ENCODE measurements at regions not wholly inside any gene's neighbourhood (a gene's known extent, or its start where the extent isn't known, plus 50 kb on each side); places are given as distances from the start of the nearest gene placed in this dataset.

GRCh38 chr4:147054228-147054872, 108.7 kb upstream of the TTC29 start:
- DNase-seq (ENCODE audit: low read depth): no peak

DNA sequence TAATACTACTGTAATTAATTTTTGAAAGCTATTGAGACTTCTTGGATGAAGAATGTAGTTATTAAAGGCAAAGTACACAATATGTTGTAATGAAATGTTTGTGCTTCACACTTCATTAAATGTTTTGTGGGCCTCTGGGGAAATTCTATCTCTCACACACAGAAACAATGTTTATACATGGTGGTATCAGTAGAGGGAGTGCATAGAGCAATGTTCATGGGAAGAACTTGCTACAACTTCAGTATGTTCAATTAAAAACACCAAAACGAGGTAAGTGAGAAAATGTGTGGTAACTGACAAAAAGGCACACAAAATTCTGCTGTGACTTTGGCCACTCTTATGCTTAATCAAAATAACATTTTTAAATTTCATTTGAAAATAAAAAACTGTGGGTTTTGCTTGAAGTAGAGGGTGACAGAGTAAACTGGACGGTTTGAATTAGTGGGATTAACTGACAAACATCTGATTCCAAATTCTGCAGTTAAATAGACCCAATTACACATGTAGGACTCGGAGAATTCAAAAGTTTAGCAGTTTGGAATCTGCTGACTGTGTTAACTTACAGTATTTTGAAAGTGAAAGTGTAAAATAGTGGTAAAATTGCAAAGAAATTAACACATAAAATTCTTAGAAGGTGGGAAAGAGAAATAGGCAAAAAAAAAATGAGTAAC, 111.4 kb upstream of the TTC29 start:
- peak; percentile 31 for DNase-seq (ENCODE audit: low read depth)

GRCh38 chr4:147057611-147058190, 112.0 kb upstream of the TTC29 start:
- DNase-seq (ENCODE audit: low read depth): peak; percentile 32

GRCh38 chr4:147059064-147059731, 113.5 kb upstream of the TTC29 start:
- no peak for DNase-seq (ENCODE audit: low read depth)

GRCh38 chr4:147060151-147060931, 114.7 kb upstream of the TTC29 start:
- peak; percentile 3 for DNase-seq (ENCODE audit: low read depth)

- DNase-seq (ENCODE audit: low read depth): no peak
These were observed 119.2 kb upstream of the TTC29 start for GRCh38 chr4:147064856-147065255.

DNA sequence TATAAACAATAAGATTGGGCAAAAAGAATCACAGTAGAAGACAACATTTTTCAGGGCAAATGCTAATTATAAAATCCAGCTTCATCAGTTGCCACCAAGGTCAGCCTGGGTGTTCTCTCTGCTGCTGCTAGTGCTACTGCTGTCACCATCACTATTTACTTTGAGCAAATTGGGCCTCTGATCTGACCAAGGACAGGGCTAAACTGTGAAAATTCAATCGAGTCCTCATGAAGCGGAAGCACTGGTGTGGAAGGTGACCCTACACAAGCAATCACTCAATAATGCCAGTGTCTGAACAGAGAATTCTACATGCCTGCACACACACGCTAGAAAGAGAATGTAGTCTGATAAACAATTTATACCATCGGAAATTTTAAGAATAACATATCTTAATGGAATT, 122.9 kb upstream of the TTC29 start:
- DNase-seq (ENCODE audit: low read depth): no peak

DNA sequence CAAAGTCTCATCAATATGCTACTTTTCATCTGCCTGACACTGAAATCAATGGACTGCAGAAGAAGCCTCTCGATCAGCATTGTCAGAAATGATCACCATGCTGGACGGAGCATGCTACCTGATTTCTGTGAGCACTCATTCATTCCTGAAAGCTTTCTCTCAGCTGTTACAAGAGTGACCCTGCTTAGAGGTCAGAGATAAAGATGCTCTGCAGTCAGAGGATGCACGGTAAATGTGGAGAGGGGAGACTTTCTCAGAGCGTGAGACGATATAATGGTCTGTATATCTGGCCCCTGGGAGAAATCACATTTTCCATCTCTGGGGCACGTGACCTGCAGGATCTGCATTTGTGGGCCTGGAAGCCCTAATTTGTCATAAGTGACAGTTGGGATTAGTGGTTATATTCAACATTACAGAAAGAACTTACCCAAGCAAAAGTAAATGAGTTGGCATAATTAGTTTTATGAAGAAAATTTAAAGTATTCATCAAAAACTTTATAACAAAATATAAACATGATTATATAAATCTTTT, 125.6 kb upstream of the TTC29 start:
- no peak for DNase-seq (ENCODE audit: low read depth)

DNA sequence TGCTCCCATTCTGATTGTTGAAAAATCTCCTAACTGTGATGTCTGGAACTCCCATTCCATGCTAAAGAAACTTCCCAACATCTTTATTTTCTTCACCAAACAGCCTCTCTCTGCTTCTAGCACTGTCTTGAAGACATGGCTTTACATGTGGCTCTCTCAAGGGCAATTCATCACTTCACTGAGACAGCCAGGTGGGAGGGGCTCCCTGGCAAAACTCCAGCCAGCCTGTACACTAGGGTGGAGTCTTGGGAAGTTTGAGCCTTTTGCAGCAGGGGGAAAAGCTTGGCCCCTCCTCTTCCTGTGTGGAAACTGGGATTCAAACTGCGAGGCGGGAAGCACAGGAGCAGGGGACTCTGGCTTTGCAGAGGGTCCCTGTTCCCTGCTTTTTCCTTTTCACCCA, 130.5 kb upstream of the TTC29 start:
- peak; percentile 32 for DNase-seq (ENCODE audit: low read depth)

DNA sequence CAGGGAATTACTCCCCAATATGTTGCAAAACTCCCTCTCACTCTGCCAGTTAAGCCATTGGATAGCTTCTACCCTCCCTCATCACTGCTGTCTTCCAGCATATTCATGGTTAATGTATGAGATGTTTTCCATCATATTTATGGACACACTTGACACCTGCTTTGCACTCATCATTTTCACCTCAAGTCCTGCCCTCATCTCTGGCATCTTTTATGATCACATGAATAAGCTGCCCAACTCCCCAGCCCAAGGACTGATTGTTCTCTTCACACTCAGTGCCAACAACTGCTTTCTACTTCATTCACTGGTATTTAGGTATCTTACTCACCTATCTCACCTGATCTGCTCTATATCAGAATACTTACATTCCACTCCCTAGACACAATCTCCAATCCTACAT, 131.1 kb upstream of the TTC29 start:
- no peak for DNase-seq (ENCODE audit: low read depth)

- DNase-seq (ENCODE audit: low read depth): no peak
These were observed 132.7 kb upstream of the TTC29 start for GRCh38 chr4:147078362-147078761.

DNA sequence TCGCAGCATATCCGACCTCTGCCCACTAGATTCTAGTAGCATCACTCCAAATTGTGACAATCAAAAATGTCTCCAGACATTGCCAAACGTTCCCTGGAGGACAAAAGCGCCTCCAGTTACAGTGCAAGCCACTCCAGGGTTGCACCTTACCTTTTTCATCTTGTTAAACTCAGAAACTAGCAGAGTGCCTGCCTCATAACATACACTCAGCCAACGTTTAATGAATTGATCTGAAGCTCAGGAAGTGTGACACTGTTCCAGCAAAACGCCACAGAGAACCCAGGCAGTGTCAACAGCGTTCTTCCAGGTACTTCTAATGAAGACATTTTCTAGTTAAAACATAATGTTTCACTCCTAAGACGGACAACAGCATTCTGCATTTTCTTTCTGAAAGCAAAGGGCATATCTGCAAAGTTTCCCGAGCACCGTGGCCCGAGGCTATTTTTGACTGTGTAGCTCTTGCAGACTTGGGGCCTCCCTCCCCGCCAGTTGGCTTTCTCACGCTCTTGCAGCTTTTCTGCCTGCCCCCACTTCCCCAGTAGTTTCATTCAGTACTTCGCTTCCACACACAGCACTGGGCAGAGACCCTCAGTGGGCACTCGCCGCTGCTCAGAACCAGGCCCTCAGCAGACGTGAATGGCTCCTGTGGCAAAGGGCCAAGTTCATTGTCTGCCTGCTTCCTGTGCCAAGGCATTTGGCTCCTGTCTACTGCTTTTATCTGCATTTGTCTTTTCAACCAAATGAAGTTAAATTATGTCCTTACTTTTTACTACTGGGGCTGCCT, 133.4 kb upstream of the TTC29 start:
- peak; percentile 59 for DNase-seq (ENCODE audit: low read depth)

- DNase-seq (ENCODE audit: low read depth): no peak
These were observed 139.2 kb upstream of the TTC29 start for GRCh38 chr4:147084861-147085260.

- DNase-seq (ENCODE audit: low read depth): no peak
These were observed 140.1 kb upstream of the TTC29 start for GRCh38 chr4:147085781-147086180.

- DNase-seq (ENCODE audit: low read depth): peak; percentile 14
These were observed 142.5 kb upstream of the TTC29 start for GRCh38 chr4:147088146-147088545.

DNA sequence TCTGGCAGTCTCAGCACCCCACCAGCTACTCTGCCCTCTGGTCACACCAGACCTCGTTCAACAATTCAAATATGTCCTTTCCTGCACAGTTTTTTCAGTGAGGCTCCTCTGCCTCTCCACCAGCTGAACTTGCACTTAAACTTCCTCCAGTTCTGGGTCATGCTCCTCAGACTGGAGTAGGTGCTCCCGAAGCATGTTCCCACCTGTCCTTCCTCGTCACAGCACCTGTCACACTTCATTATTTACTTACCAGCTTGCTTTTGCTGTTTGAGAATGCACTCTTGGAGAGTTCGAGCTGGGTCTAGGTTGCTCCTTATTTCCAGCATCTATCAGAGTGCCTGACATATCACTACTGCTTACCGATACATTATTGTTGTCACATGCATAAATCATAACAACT, 144.8 kb upstream of the TTC29 start:
- no peak for DNase-seq (ENCODE audit: low read depth)

DNA sequence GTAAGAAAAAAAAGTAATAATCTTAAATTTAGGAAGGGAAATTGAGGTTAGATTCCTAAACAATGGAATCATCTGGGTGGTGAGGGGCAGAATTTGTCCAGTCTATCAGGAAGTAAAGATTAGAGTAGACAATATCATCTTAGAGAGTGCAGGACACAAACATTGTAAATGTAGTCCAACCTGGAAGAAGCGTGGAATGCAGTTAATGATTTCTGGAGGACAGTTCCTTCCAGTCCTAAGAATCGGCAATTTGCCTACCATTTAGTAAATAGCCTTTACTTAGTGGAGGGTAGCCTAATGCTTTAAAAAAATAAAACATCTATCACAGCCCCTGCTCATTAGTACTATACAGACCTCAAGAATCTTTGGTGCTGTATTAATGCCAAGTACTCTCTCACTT, 147.5 kb upstream of the TTC29 start:
- no peak for DNase-seq (ENCODE audit: low read depth)

DNA sequence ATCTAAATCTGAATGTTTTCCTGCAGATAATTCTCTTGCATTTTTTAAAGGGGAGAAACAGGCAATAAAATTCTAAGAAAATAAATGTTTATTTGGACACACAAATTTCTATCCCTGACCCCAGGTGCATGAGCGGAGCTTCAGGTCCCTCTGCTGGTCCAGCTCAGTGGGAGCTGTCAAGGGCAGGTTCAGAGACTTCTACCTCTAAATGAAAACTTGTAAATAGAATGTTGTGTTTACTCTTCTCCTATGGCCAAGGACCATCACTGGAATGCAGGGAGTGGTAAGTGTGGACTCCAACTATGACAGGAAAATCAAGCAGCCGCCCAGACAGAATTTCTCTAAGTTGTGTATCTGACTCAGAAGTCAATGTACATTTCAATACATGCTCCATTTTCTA, 148.6 kb upstream of the TTC29 start:
- no peak for DNase-seq (ENCODE audit: low read depth)

DNA sequence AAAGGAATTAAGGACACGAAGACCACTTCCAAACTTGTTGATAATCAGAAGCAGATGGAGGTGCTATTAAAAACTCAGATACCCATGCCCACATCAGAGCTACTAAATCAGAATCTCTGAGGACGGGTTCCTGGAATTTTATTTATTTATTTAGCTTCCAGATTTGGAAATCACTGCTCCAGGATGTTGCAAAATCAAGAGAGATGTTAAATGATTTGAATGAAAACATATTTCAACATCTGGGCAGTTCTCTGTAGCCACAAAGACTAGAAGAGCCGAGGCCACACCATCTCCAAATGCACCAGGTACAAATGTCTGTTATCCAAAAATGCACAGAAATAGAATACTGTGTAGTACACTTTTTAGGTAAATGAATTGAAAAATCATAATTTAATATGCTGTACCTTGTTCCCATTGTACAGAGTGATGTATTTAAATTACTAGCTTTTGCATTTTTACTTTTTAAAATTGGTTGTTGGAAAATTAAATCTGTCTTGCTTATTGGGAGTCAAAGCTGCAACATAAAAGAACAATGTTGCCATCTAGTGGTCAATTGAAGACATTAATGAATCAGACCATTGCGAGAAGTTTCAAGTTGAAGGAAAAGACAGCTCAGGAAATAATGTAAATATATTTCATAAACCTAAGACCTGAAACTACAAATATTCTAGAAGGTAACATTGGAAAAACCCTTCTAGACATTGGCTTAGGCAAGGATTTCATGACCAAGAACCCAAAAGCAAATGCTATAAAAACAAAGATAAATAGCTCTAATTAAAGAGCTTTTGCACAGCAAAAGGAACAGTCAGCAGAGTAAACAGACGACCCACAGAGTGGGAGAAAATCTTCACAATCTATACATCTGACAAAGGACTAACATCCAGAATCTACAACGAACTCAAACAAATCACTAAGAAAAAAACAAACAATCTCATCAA, 151.3 kb upstream of the TTC29 start:
- DNase-seq (ENCODE audit: low read depth): peak; percentile 46

DNA sequence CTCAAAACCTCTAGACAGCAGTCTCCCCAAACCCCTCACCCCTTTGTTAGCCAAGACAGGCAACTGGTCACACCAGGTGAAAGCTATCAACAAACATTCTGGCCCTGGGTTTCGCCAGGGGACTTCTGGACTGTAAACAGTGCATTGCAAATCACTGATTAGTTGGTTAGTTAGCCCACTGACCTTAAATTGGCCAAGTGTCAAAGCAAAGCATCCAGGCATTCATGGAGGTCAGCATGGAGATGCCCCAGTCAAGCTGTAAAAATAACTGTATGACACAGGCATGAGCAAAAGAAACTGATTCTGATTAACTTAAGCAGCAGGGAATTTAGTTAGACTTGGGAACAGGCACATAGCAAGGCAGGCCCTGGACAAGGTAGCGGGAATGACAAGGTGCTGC, 156.0 kb upstream of the TTC29 start:
- DNase-seq (ENCODE audit: low read depth): no peak

Measured in RPMI7951 (cell line).